Skin epidermis (tissue), 12 donors: ENCODE measurements at regions not wholly inside any gene's neighbourhood (a gene's known extent, or its start where the extent isn't known, plus 50 kb on each side); places are given as distances from the start of the nearest gene placed in this dataset.

Source experiments
- H3K27ac ChIP-seq, 21 experiments: fragments of 200-600 bp; sonication (generic) in 11 of 21; one replicate each; pipeline ENCODE4 v1.5.0; 2020; ENCODE audit warnings: mild to moderate bottlenecking in 3 of 21, inconsistent platforms in 2 of 21, moderate library complexity in 2 of 21
- H3K4me3 ChIP-seq, 7 experiments: fragments of 200-600 bp; sonication (generic) in 2 of 7; one replicate each; pipeline ENCODE4 v1.5.0; 2020; ENCODE audit warnings: inconsistent platforms in 2 of 7, mild to moderate bottlenecking in 2 of 7, moderate library complexity in 1 of 7

DNA sequence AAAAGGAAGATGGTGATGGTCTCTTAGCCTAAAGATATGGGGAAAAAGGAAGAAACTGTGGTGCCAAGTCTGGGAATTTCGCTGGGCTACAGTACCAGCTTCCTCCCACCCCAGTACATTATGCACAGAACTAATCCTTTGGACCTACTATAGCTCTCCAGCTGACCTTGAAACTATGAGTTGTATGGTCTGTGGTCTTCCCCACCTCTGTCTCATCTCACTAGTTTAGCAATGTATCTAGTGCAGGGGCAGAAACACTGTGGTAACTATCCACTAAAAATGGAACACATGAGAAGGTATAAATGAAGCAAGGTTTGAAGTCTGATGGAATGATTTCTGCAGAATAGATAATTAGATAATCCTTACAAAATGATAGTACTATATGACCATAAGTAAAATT lies 190.4 kb upstream of the CCDC150 start:
- Histone ChIP-seq H3K4me3 (no peak overlapping the region), H3K27ac (no peak overlapping the region)

DNA sequence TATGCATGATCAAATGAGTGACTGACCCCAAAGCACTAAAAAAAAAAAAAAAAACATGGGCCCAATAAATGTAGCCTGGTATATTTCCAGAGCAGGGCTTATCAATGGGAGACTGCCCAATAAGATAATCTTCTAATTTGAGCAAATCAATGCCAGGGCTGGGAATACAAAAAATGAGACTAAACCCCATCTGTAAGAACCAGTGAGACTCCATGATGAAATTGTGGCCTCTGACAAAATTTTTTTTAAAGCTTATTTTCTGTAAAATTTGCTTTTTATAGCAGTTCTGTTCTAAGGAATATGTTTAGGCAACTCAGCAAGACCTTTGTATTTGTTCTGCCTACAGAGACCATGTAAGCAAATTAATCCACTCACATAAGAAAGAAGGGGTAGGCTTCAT lies 186.8 kb upstream of the CCDC150 start:
- Histone ChIP-seq H3K27ac (no peak overlapping the region), H3K4me3 (no peak overlapping the region)

DNA sequence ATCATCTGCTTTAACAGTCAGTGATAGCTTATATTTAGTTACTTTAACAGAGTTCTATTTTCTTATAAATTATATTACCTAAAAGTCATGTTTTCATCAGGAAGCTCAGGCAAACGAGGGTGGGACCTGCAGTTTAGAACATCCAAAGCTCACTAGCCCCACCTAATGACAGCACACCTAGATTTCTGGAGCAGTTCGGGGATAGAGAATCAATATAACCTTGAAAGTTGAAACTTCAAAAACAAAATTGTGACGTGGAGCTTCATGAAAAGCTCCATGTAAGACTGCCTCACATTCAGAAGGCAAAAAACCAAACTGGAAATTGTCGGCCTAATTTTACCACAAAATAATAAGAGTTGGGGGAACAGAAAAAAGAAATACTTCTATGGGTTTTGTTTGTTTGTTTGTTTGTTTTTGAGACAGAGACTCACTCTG lies 185.9 kb upstream of the CCDC150 start:
- Histone ChIP-seq H3K4me3 (no peak overlapping the region), H3K27ac (no peak overlapping the region)

- H3K27ac ChIP-seq = no peak overlapping the region
- no peak overlapping the region for H3K4me3 ChIP-seq
These were observed 185.0 kb upstream of the CCDC150 start for GRCh38 chr2:196454492-196454891.

DNA sequence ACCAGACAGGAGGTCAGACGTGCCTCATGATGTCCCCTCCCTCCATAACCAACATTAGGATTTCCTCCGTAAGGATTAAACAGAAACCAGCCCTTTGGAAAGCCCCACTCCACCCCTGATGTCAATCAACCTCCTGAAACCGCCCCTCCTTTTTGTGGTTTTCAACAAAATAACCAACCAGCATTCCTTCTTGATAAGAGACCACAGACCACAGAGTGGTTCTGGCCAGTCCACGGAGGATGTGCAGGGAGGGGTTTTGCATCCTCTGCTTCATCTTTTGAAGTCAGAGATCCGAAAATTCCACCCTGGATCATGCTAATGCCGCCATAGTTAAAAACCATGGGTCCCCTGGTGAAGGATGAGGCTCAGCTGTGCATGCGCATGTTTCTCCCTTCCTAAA lies 180.0 kb upstream of the CCDC150 start:
- H3K4me3 ChIP-seq = no peak overlapping the region
- no peak overlapping the region for H3K27ac ChIP-seq

DNA sequence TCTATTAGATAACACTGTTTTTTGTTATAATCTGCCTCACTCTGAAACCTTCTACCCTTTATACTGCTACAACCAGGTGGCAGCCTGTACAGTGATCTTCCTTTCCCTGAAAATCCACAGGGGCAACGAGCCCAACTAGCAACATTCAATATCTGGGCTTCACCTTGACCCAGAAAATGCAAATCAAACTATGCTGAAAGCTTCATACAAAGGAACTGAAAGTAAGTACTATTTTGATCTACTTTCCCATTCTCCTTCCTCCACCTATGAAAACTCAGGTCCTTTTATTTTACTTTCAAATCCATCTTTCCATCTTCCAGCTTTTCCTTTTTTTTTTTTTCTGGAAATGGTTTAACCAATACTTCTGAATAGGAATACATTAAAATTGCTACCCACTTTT lies 175.8 kb upstream of the CCDC150 start:
- Histone ChIP-seq H3K27ac (no peak overlapping the region), H3K4me3 (no peak overlapping the region)

DNA sequence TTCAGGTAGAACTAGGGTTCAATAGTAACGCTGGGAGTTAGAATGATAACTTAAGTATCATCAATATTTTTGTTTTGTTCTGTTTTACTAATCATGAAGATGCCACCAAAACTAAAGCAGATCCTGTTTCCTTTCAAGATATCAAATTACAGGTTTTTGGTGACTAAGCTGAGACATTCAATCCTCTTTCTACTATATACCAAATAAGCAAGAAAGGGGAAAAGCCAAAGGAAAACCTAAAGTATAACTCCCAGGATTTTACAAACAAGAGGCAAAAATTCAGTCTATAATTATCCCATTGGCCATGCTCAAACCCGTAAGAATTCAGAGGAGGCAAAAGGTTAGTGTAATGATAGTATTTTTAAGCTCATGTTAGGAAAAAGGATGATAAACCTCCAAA lies 175.2 kb upstream of the CCDC150 start:
- Histone ChIP-seq H3K4me3 (no peak overlapping the region), H3K27ac (no peak overlapping the region)

DNA sequence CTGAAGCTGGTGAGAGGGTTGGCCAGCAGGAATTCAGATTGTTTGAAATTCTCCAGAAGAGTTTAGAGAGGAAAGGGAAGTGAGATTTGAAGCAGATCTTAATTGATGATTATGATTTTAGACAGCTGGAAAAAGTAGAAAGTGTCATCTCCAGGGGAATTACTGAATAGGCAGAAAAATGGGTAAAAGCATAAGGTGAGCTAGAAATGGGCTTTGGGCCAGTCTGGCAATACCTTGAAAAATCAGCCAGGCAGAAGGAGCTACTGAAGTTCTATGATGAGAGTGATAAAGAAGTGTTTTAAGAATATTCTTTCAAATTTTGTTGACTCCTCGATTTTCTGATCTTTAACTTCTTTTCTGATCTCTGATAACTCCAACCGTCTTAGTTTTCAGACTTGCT lies 172.9 kb upstream of the CCDC150 start:
- H3K27ac ChIP-seq = no peak overlapping the region
- no peak overlapping the region for H3K4me3 ChIP-seq

- Histone ChIP-seq H3K4me3 (no peak overlapping the region), H3K27ac (no peak overlapping the region)
These were observed 171.1 kb upstream of the CCDC150 start for GRCh38 chr2:196468394-196468793.

GRCh38 chr2:196473617-196474016 lies 165.9 kb upstream of the CCDC150 start:
- no peak overlapping the region for H3K4me3 ChIP-seq
- no peak overlapping the region for H3K27ac ChIP-seq

GRCh38 chr2:196475611-196476010 lies 163.9 kb upstream of the CCDC150 start:
- Histone ChIP-seq H3K4me3 (no peak overlapping the region), H3K27ac (no peak overlapping the region)

- Histone ChIP-seq H3K27ac (no peak overlapping the region), H3K4me3 (no peak overlapping the region)
These were observed 160.9 kb upstream of the CCDC150 start for GRCh38 chr2:196478588-196478987.

DNA sequence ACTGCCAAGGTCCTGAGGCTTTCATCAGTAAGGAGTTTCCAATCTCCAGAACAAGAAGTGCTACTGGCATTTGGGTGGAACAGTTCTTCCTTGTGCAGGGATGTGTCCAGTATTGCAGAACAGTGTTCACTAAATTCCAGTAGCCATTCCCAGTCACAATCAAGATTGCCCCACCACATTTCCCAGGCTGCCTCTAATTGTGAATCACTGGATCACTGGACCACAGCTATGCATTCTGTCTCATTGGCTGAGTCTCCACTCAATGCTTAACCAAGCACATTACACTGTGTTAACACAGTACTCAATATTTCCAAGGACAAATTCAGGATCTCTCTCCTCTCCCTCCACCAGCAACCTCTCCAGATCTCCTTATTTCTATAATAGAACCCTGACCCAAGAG lies 160.2 kb upstream of the CCDC150 start:
- Histone ChIP-seq H3K4me3 (no peak overlapping the region), H3K27ac (peak overlapping the region in 2 of 21 experiments; percentile 42 to 49)

DNA sequence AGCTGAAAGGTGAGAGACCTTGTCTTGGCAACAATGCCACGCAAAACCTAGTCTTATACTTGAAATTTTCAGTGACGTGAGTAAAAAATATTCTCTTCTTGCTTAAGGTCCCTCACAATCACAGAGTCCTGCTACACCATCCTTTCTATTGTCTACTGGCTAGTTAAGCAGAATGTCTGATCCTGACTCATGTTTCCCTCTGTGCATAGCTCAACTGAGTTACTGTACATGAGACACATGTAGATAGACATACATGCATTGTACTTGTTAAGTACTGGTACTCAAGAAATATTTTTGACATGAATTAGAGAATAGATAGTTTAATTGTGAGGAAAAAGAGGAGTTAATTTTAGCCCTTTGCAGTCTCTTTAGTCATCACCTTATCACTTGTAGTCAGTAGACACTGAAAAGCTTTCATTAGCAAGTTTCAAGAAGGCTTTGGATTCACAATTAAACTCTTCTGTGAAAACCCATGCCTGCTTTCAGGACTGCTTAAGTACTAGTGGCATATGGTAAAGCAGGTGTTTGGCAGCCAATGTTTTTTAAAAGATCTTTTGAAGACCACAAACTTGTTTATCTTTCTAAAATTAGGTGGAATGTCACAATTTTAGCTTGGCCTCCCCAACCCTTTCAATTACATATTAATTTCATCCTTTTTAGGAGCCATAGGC lies 158.7 kb upstream of the CCDC150 start:
- Histone ChIP-seq H3K27ac (peak overlapping the region in 5 of 21 experiments; percentile 3 to 49 (median 42)), H3K4me3 (no peak overlapping the region)

- peak overlapping the region in 1 of 21 experiments; percentile 33 for H3K27ac ChIP-seq
- no peak overlapping the region for H3K4me3 ChIP-seq
These were observed 158.2 kb upstream of the CCDC150 start for GRCh38 chr2:196481324-196481697.

GRCh38 chr2:196482119-196483065 lies 157.1 kb upstream of the CCDC150 start:
- peak overlapping the region in 1 of 21 experiments; percentile 45 for H3K27ac ChIP-seq
- H3K4me3 ChIP-seq = no peak overlapping the region

GRCh38 chr2:196486146-196486545 lies 153.4 kb upstream of the CCDC150 start:
- H3K27ac ChIP-seq = peak overlapping the region in 4 of 21 experiments; percentile 45 to 59 (median 52)
- no peak overlapping the region for H3K4me3 ChIP-seq

DNA sequence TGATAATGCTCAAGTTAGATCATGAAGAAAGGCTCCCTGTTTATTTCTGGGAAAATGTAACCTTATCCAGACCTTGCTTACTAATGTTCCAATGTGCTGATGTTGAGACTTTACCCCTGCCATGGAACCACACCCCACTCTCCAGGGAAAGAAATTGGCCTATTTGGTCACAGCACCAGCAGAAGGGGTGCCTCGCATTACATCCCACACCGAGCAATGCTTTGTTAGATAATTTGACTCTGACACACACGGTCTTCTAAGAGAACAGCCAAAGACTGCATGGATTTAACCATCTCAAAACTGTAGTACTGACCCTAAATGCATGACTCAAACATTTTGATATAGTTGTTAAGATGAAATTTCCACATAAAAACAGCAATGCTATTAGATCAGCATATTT lies 152.1 kb upstream of the CCDC150 start:
- Histone ChIP-seq H3K4me3 (no peak overlapping the region), H3K27ac (peak overlapping the region in 2 of 21 experiments; percentile 5 to 45)

- no peak overlapping the region for H3K4me3 ChIP-seq
- no peak overlapping the region for H3K27ac ChIP-seq
These were observed 150.1 kb upstream of the CCDC150 start for GRCh38 chr2:196489371-196489770.

DNA sequence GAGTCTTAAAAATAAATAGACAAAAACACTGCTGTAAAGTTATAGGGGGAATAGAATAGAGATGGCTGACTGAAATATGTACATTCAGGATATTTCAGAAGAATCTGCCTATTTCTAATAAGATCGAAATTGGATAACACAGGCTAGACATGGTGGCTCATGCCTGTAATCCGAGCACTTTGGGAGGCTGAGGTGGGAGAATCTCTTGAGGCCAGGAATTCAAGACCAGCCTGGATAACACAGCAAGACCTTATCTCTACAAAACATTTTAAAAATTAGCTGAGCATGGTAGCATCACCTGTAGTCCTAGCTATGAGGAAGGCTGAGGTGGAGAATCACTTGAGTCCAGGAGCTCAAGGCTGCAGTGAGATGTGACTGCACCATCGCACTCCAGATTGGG lies 146.6 kb upstream of the CCDC150 start:
- Histone ChIP-seq H3K4me3 (no peak overlapping the region), H3K27ac (no peak overlapping the region)

- Histone ChIP-seq H3K4me3 (no peak overlapping the region), H3K27ac (no peak overlapping the region)
These were observed 140.6 kb upstream of the CCDC150 start for GRCh38 chr2:196498962-196499361.
